ENCODE measurements at regions not wholly inside any gene's neighbourhood (a gene's known extent, or its start where the extent isn't known, plus 50 kb on each side); places are given as distances from the start of the nearest gene placed in this dataset.
"Not testable (repeated sequence)": the region's sequence is repeated elsewhere in the genome, so short reads cannot be mapped to it uniquely, and the experiment has no call there.

DNA sequence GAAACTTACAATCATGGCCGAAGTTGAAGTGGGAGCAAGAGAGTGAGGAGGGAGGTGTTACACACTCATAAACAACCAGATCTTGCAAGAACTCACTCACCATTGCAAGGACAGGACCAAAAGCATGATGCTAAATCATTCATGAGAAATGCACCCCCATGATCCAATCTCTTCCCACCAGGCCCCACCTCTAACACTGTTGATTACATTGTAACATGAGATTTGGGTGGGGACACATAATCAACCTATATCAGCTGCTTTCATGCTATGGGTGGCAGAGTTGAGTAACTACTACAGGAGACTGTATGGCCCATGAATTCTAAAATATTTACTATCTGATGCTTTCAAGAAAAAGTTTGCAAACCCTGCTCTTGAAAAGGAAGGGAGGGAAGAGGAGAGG is 155.1 kb downstream of the DEFB131A start:
- peak in 1 of 2 experiments; percentile 30 for DNase-seq
- TF ChIP-seq POLR2A (IDR thresholded peaks at IDR 0.05; ENCODE audit: low read length) (no peak), GATA1 (IDR thresholded peaks at IDR 0.05; ENCODE audit: low read depth, low read length) (no peak)

- no peak for DNase-seq
- TF ChIP-seq POLR2A (IDR thresholded peaks at IDR 0.05; ENCODE audit: low read length) (no peak), GATA1 (IDR thresholded peaks at IDR 0.05; ENCODE audit: low read depth, low read length) (no peak)
These were observed 156.0 kb downstream of the DEFB131A start for GRCh38 chr4:9600246-9600645.

GRCh38 chr4:9602389-9602914 is 158.2 kb downstream of the DEFB131A start:
- TF ChIP-seq POLR2A (IDR thresholded peaks at IDR 0.05; ENCODE audit: low read length) = no peak
- TF ChIP-seq GATA1 (IDR thresholded peaks at IDR 0.05; ENCODE audit: low read depth, low read length) = no peak
- no peak for DNase-seq

DNA sequence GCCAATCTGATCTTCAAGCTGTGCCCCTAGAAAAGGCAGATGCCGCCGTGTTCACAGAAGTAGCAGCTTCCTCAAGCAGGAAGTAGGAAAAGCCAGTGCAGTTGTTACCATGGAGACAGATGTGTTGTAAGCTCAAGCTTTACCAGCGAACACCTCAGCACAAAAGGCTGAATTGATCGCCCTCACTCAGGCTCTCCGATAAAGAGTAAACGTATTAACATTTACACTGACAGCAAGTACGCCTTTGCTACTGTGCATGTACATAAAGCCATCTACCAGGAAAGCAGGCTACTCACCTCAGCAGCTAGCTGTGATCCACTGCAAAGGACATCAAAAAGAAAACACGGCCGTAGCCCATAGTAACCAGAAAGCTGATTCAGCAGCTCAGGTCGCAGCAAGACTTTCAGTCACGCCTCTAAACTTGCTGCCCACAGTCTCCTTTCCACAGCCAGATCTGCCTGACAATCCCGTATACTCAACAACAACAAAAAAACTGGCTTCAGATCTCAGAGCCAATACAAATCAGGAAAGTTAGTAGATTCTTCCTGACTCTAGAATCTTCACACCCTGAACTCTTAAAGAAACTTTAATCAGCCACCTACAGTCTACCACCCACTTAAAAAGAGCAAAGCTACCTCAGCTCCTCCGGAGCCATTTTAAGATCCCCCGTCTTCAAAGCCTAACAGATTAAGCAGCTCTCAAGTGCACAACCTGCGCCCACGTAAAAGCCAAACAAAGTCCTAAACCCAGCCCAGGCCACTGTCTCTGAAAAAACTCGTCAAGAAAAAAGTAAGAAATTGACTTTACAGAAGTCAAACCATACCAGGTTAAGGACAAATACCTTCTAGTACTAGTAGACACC is 160.0 kb downstream of the DEFB131A start:
- not testable (repeated sequence) for DNase-seq

GRCh38 chr4:9604893-9605190 is 160.6 kb downstream of the DEFB131A start:
- not testable (repeated sequence) for DNase-seq

DNA sequence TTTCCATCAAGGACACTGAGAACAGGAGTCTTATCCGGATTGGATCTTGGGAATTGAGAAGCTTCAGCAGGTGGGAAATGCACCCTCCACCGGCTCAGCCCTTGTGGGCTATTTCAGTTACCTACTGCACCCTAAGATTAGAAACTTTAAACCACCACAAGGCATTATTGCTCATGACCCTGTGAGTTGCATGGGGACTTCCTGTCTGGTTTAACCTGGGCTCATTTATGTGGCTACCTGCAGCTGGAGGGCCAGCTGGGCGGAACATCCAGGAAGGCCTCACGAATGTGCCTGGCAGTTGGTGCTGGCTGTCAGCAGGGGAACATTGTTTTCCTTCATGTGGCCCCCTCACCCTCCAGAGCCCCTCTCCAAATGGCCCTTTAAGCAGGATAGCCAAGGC is 164.1 kb downstream of the DEFB131A start:
- no peak for TF ChIP-seq POLR2A (IDR thresholded peaks at IDR 0.05; ENCODE audit: low read length)
- TF ChIP-seq GATA1 (IDR thresholded peaks at IDR 0.05; ENCODE audit: low read depth, low read length) = no peak
- DNase-seq = no peak

GRCh38 chr4:9610321-9610720 is 166.1 kb downstream of the DEFB131A start:
- DNase-seq = not testable (repeated sequence)

- TF ChIP-seq GATA1 (IDR thresholded peaks at IDR 0.05; ENCODE audit: low read depth, low read length) (no peak), POLR2A (IDR thresholded peaks at IDR 0.05; ENCODE audit: low read length) (no peak)
- DNase-seq = no peak
These were observed 166.9 kb downstream of the DEFB131A start for GRCh38 chr4:9611101-9611500.

DNA sequence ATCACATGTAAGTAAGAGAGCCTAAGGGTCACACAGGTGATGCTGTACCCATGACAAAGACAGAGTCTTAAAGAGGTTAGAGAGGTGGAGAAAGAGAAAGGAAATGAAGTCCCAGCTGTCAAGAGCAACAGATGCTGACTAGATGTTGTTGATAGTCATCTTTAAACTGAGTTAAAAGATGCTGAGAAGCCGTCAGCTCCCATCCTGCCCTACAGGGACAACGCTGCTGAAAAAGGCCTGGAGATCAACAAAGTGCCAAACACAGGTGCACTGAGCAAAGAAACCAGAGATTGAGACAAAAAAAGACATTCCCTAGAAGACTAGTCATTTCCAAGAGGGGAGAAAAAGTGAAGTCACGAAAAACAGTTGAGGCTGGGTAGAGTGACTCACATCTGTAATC is 145.0 kb upstream of the DRD5 start:
- DNase-seq = not testable (repeated sequence)

DNA sequence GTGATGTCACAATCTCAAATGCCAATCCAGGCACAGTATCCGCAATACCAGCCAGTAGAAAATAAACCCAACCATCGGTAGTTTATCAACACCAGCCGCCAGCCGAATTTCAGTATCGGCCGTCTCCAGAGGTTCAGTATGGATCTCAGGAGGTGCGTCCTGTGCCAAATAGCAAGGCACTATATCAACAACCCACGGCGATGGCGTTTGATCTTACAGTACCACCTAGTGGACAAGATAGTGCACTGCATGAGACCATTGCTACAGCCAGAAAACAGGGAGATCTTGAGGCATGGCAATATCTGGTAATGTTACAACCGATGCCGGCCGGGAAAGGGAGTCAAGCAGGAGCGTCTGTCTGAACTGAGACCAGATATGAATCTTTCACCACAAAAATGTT is 121.8 kb upstream of the DRD5 start:
- DNase-seq = not testable (repeated sequence)

- DNase-seq = not testable (repeated sequence)
These were observed 120.5 kb upstream of the DRD5 start for GRCh38 chr4:9660955-9661354.

DNA sequence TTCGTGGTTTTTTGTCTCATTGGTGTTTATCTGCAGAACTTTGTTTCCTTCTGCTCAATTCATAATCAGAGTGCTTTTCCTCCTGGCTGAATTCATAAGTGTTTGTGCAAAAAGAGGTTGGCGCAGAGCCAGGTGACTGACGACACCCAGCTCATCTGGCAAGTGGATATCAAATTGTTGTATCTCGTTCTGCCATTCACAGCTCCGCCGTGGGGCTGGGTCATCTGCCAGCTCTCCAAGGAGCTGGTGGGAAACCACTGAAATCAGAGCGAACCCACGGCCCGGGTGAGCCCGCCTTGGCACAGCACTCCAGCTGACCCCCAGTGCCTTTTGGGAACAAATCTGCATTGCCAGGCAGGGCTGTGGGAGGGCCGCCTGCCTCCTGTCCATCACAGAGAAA is 110.7 kb upstream of the DRD5 start:
- DNase-seq = peak; percentile 62 to 80

DNA sequence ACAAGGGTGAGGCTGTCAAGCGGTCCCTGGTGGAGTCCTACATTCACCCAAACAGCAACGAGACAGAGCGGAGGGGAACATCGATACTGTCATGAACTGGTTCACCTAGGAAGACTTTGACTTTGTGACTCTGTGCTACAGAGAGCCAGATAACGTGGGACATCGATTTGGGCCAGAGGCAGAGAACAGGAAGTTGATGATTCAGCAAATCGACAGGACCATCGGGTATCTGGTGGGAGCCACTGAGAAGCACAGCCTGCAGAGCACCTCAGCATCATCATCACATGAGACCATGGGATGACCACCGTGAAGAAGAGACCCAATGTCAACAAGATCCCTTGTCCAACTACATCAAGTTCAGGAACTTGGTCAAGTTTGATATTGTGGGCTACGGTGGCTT is 104.1 kb upstream of the DRD5 start:
- DNase-seq = not testable (repeated sequence)

- TF ChIP-seq POLR2A (IDR thresholded peaks at IDR 0.05; ENCODE audit: low read length) = no peak
- TF ChIP-seq GATA1 (IDR thresholded peaks at IDR 0.05; ENCODE audit: low read depth, low read length) = no peak
- DNase-seq = no peak
These were observed 101.5 kb upstream of the DRD5 start for GRCh38 chr4:9679704-9680478.

DNA sequence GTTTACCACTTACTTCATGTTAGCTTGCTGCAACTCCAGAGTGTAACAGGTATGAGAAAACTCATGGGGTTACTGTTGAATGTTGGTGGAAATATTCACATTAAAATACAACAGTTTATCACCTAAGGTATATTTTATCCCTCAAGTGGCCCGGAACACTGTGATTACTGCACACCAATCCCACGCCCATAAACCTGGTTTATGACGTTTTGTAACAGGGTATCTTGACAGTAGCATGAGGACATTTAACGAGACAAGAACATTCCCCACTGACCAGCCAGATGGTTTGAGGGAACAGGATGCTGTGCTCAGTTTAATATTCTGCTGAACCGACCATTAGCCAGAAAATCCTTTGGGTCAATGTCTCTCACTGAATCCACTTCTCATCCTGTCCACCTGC is 98.3 kb upstream of the DRD5 start:
- DNase-seq = not testable (repeated sequence)

- DNase-seq = not testable (repeated sequence)
These were observed 96.4 kb upstream of the DRD5 start for GRCh38 chr4:9685016-9685415.

All from erythroblast (primary cell).